ENCODE measurements at regions not wholly inside any gene's neighbourhood (a gene's known extent, or its start where the extent isn't known, plus 50 kb on each side); places are given as distances from the start of the nearest gene placed in this dataset.
"Not testable (repeated sequence)": the region's sequence is repeated elsewhere in the genome, so short reads cannot be mapped to it uniquely, and the experiment has no call there.

- no peak for DNase-seq
These were observed 375.0 kb downstream of the IRX2 start for GRCh38 chr5:2376486-2376885.

GRCh38 chr5:2375757-2376250, 375.7 kb downstream of the IRX2 start:
- DNase-seq = no peak

DNA sequence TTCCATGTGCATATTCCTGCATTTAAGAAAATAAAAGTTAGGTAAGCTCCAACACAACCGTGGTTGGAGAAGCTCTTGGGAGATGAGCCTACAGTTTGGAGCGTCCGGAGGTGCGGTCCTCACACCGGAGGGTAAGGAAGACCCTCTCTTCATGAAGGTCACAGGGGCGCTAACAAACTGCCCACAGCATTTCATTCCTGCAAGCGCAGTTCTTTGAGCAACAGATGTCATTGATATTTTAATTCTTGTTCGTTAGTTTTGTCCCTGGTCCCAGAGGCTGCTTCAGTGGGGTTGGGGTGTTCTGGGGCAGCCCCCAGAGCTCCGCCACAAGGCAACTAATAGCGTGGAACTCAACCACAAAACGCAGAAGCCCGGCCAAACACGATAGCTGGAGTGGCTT, 376.2 kb downstream of the IRX2 start:
- no peak for DNase-seq

GRCh38 chr5:2374703-2375102, 376.8 kb downstream of the IRX2 start:
- no peak for DNase-seq

DNA sequence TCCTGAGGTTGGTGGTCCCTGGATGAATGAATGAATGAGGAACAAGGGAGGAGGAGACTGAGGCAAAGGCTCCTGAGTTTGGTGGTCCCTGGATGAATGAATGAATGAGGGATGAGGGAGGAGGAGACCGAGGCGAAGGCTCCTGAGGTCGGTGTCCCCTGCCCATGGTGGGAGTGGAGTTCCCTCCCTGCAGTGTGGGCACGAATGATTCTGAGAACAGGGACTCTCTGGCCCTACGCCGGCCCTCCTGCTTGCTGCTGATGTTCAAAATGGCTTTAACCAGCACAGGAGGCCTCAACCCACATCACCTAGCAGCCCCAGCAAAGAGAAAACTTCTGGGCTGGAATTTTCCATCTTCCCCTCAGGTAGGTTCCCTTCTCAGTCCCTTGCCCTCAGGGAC, 377.8 kb downstream of the IRX2 start:
- DNase-seq = no peak

- no peak for DNase-seq
These were observed 380.1 kb downstream of the IRX2 start for GRCh38 chr5:2371419-2371710.

GRCh38 chr5:2370626-2371418, 380.7 kb downstream of the IRX2 start:
- DNase-seq = no peak

DNA sequence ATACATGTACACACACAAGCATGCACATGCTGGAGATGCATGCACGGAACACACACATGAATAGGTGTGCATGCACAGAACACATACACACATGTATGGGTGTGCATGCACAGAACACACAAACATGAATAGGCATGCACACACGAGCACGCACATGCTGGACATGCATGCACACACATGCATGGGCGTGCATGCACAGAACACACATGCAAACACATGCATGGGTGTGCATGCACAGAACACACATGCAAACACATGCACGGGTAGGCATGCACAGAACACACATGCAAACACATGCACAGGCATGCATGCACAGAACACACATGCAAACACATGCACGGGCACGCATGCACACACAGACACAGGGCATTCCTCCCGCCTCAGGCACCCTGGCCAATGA, 382.3 kb downstream of the IRX2 start:
- no peak for DNase-seq

GRCh38 chr5:2366816-2367215, 384.7 kb downstream of the IRX2 start:
- no peak for DNase-seq

- no peak for DNase-seq
These were observed 394.2 kb downstream of the IRX2 start for GRCh38 chr5:2357309-2357708.

GRCh38 chr5:2355859-2356258, 395.6 kb downstream of the IRX2 start:
- DNase-seq = no peak

GRCh38 chr5:2353871-2354440, 397.5 kb downstream of the IRX2 start:
- no peak for DNase-seq

GRCh38 chr5:2353211-2353610, 398.3 kb downstream of the IRX2 start:
- no peak for DNase-seq

DNA sequence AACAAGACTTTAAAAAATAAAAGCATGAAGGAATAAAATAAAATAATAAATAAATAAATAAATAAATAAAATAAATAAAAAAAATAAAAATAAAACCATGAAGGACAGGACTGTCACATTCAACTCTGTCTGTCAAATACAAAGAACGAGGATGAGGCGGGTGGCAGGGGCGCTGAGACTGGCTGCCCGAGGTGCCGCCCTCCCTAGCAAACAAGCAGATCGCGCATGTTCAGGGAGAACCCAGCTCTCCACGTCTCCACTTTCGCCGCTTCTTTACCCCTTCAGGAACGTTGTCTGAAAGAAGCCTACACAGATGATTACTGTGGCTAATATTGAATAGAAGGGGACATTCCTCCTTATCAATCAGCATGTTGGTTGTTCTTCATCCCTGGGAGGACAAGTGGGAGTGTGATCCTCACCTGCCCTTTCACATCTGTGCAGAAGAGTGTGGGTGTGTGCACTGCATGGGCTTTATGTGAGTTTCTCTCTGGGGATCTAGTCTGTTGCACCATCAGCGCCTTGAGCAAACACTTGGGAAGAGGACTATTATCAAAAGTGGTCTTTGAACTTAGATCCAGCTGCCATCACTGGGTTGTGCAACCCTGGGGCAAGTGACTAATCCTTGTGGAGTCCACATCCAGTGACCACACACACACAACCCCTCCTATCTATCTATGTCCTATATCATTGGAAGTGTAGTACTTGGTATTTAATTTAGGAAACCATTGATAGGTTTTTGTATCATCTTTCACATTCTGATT, 399.2 kb downstream of the IRX2 start:
- DNase-seq = no peak

DNA sequence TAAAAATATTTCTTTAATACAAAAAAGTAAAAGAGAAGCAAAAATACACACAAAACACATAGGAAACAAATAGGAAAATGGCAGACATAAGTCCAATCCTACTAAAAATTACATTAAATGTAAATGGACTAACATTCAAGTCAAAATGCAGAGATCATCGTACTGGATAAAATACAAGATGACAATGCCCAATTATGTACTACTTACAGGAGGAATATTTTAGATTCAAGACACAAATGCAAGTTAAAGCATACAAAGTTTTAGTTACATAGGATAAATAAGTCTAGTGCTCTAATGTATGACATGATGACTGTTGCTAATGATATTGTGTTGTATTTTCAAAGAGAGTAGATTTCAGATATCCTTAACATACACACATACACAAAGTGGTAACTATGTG, 401.7 kb downstream of the IRX2 start:
- DNase-seq = not testable (repeated sequence)

DNA sequence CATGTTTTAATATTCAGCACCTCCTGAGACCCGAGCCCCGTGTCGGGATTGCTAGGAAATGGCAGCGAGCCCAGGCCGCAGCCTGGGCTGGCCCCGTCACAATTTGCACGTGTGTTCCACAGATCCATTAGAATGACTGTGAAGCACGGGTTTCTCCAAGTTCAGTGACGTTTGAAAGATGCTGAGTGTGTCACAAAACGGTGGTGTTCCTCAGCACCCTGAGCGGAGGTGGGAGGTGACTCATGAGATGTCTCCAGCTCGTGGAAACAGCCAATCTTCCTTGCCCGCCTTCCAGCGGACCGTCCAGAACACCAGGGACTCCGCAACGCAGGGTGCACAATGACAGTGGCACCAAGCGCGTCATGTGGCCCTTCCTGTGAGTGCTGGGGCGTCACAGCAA, 412.8 kb downstream of the IRX2 start:
- DNase-seq = no peak

DNA sequence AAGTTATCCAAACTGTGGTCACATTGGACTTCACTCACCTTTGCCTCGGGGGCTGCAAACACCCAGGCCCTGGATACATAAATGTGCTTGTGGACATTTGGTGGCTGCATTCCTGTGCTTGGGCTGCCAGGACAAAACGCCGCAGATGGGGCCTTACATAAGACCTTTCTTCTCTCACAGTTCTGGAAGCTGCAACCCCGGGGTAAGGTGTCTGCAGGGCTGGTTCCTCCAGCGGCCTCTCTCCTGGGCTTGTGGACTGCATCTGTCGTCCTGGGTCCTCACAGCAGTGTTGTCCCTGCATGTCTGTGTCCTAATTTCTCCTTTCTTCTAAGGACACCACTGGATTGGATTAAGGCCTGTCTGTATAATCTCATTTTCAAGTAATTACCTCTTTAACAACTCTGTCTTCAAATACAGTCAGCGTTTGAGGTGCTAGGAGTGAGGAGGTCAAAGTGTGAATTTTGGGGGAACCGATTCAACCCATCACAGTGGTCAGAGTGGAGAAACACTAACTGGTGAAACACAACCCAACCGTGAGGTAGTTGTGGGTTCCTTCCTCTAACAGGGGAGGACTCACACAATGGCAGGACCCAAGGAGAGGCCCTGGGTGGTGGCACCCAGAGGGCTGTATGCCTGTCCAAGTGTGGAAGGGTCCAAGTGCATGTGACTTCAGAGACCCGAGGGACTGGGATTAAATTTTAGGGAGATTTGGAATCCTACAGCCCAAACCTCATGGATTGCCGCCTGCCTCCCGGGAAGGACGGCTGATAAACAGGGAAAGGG, 415.6 kb downstream of the IRX2 start:
- DNase-seq = no peak

GRCh38 chr5:2335125-2335732, 416.2 kb downstream of the IRX2 start:
- DNase-seq = no peak

DNA sequence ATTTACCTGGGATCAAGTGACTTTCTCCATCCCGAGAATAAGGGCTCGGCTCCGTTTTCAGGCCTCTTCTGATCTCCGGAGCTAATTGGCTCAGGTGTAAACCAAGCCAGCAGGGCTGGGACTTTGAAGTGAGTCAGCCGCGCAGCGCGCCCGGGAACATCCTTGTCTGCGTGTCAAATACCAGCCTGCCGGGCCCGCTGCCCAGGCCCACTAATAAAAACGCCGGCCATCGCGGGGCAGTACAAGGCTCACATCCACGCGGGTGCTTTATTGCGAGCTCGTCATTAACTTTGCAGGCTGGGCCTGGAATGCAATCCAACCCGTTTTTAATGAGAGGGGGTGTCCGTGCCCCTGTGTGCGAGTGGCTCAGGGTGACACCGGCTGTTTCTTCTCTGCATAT, 416.8 kb downstream of the IRX2 start:
- no peak for DNase-seq

- DNase-seq = no peak
These were observed 418.2 kb downstream of the IRX2 start for GRCh38 chr5:2333291-2333690.

- no peak for DNase-seq
These were observed 419.0 kb downstream of the IRX2 start for GRCh38 chr5:2332521-2332920.

- DNase-seq = no peak
These were observed 420.9 kb downstream of the IRX2 start for GRCh38 chr5:2330325-2331130.

Data from stimulated activated CD4-positive, alpha-beta T cell treated with anti-CD3 and anti-CD28 coated beads, Interleukin-4, amount 100 ng/mL, for 4 hours (primary cell).